ENCODE measurements at regions not wholly inside any gene's neighbourhood (a gene's known extent, or its start where the extent isn't known, plus 50 kb on each side); places are given as distances from the start of the nearest gene placed in this dataset.

- no peak overlapping the region for H3K4me3 Mint-ChIP-seq
- DNase-seq (no peak), ATAC-seq (no peak)
- no peaks in the 10 kb centered on the region for H3K9me3 Mint-ChIP-seq
- peaks cover 0 to 4% (median 0%) of the 10 kb centered on the region in 5 donors for H3K27me3 Mint-ChIP-seq
- H3K36me3 Mint-ChIP-seq = no peaks in the 10 kb centered on the region
- H3K4me1 Mint-ChIP-seq = no peaks in the 10 kb centered on the region
- H3K27ac Mint-ChIP-seq = no peak overlapping the region
- POLR2A ChIA-PET = no interaction called here
Measured at GRCh38 chr12:93040367-93040766, 111.3 kb upstream of the EEA1 start.

- peaks cover 0 to 4% (median 0%) of the 10 kb centered on the region in 5 donors for H3K27me3 Mint-ChIP-seq
- H3K9me3 Mint-ChIP-seq = no peaks in the 10 kb centered on the region
- DNase-seq (no peak), ATAC-seq (no peak)
- no peaks in the 10 kb centered on the region for H3K4me1 Mint-ChIP-seq
- POLR2A ChIA-PET = no interaction called here
- no peaks in the 10 kb centered on the region for H3K36me3 Mint-ChIP-seq
- H3K4me3 Mint-ChIP-seq = no peak overlapping the region
- H3K27ac Mint-ChIP-seq = no peak overlapping the region
Measured at GRCh38 chr12:93041416-93041815, 112.3 kb upstream of the EEA1 start.

GRCh38 chr12:93042283-93042682, 113.2 kb upstream of the EEA1 start:
- Mint-ChIP-seq H3K4me1 (no peaks in the 10 kb centered on the region), H3K27ac (no peak overlapping the region)
- POLR2A ChIA-PET = no interaction called here

DNA sequence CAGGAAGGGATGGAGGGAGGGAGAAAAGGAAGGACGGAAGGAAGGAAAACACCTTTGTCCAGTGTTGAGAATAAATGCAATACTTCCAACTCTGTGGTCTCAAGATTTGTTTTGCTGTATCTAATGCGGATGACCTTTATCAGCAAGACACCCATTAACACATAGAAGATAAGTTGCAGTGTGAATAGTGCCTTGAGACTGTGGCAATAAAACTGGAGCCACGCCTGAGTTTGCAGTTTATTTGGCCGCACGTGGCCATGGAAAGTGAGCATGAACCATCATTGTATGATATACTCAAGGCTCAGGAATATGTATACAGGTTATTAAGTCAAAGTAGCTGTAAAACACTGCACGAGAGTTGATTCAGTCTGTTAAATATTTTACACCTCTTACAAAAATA, 113.6 kb upstream of the EEA1 start:
- Mint-ChIP-seq H3K9me3 (peaks cover 0 to 2% (median 0%) of the 10 kb centered on the region in 9 donors), H3K27ac (no peak overlapping the region), H3K27me3 (peaks cover 0 to 4% (median 0%) of the 10 kb centered on the region in 5 donors), H3K4me3 (no peak overlapping the region), H3K36me3 (no peaks in the 10 kb centered on the region), H3K4me1 (no peaks in the 10 kb centered on the region)
- POLR2A ChIA-PET = no interaction called here
- ATAC-seq (no peak), DNase-seq (no peak)

More at GRCh38 chr12:93042283-93042682, 113.2 kb upstream of the EEA1 start:
- Mint-ChIP-seq H3K27me3 (peaks cover 0 to 4% (median 0%) of the 10 kb centered on the region in 5 donors), H3K9me3 (peaks cover 0 to 1% (median 0%) of the 10 kb centered on the region in 9 donors), H3K36me3 (no peaks in the 10 kb centered on the region), H3K4me3 (no peak overlapping the region)
- DNase-seq (no peak), ATAC-seq (no peak)

GRCh38 chr12:93043192-93043876, 114.2 kb upstream of the EEA1 start:
- H3K4me1 Mint-ChIP-seq = peaks cover 0 to 3% (median under 1%) of the 10 kb centered on the region in 4 donors
- ATAC-seq (no peak), DNase-seq (no peak)
- no peak overlapping the region for H3K27ac Mint-ChIP-seq
- POLR2A ChIA-PET = no interaction called here
- peaks cover 0 to 2% (median 0%) of the 10 kb centered on the region in 9 donors for H3K9me3 Mint-ChIP-seq
- no peak overlapping the region for H3K4me3 Mint-ChIP-seq
- H3K27me3 Mint-ChIP-seq = peaks cover 0 to 2% (median 0%) of the 10 kb centered on the region in 5 donors
- H3K36me3 Mint-ChIP-seq = no peaks in the 10 kb centered on the region

- Mint-ChIP-seq H3K9me3 (peaks cover 0 to 2% (median 0%) of the 10 kb centered on the region in 9 donors), H3K36me3 (no peaks in the 10 kb centered on the region), H3K4me1 (peaks cover 0 to 8% (median 3%) of the 10 kb centered on the region in 4 donors), H3K27ac (no peak overlapping the region), H3K27me3 (peaks cover 0 to 2% (median 0%) of the 10 kb centered on the region in 5 donors), H3K4me3 (no peak overlapping the region)
- ATAC-seq (no peak), DNase-seq (no peak)
- POLR2A ChIA-PET = no interaction called here
Measured at GRCh38 chr12:93043877-93044209, 114.7 kb upstream of the EEA1 start.

DNA sequence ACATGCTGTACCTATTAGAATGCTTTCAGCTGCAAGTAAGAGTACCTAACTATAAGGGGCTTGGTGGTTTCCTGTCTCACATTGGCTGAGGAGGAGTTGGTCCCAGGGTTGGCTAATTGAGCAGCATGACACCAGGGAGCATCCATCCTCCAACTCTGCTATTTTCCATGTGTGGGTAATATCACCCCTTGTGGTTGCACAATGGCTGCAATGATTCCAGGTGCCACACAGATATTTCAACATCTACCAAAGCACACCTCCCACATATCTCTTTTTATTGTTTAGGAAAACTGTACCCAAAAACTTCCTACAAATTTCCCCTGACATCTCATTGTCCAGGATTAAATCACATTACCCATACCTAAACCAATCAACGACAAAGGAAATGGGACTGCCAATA, 118.0 kb upstream of the EEA1 start:
- peaks cover 0 to 17% (median 11%) of the 10 kb centered on the region in 4 donors for H3K4me1 Mint-ChIP-seq
- no peak overlapping the region for H3K27ac Mint-ChIP-seq
- no peaks in the 10 kb centered on the region for H3K36me3 Mint-ChIP-seq
- peaks cover 0 to 2% (median 0%) of the 10 kb centered on the region in 9 donors for H3K9me3 Mint-ChIP-seq
- H3K27me3 Mint-ChIP-seq = no peaks in the 10 kb centered on the region
- DNase-seq = no peak
- H3K4me3 Mint-ChIP-seq = no peak overlapping the region
- POLR2A ChIA-PET = no interaction called here
- no peak for ATAC-seq

GRCh38 chr12:93048656-93049055, 119.6 kb upstream of the EEA1 start:
- Mint-ChIP-seq H3K4me1 (peaks cover 0 to 17% (median 11%) of the 10 kb centered on the region in 4 donors), H3K4me3 (no peak overlapping the region), H3K36me3 (no peaks in the 10 kb centered on the region), H3K27me3 (peaks cover 0 to 3% (median 0%) of the 10 kb centered on the region in 5 donors), H3K9me3 (peaks cover 0 to 2% (median 0%) of the 10 kb centered on the region in 9 donors), H3K27ac (no peak overlapping the region)
- ATAC-seq (no peak), DNase-seq (peak in 2 of 10 donors; percentile 10)
- POLR2A ChIA-PET = no interaction called here

GRCh38 chr12:93050026-93050747, 121.1 kb upstream of the EEA1 start:
- Mint-ChIP-seq H3K36me3 (no peaks in the 10 kb centered on the region), H3K4me1 (peaks cover 0 to 17% (median 11%) of the 10 kb centered on the region in 4 donors), H3K27ac (no peak overlapping the region), H3K9me3 (peaks cover 0 to 2% (median 0%) of the 10 kb centered on the region in 9 donors), H3K27me3 (peaks cover 0 to 8% (median 3%) of the 10 kb centered on the region in 5 donors), H3K4me3 (no peak overlapping the region)
- POLR2A ChIA-PET = no interaction called here
- DNase-seq = no peak
- no peak for ATAC-seq

- peaks cover 0 to 17% (median 11%) of the 10 kb centered on the region in 4 donors for H3K4me1 Mint-ChIP-seq
Measured at GRCh38 chr12:93050748-93051081, 121.6 kb upstream of the EEA1 start.

DNA sequence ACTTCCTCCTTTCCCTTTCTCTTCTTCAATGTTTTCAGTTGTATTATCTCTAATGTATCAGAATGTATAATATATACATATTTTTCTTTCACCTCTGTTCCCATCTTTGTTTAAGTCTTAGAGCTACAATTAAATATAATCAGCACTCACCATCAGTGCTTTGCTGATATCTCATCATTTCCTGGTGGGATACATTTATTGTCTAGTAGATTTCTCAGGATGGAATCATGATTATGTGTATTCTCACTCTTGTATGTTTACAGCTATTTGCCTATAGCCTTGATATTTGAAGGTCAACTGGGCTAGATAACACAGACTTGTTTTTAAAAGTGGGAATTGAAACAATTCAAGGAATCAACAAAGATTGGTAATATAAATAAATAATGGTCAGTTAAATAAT, 124.9 kb upstream of the EEA1 start:
- Mint-ChIP-seq H3K36me3 (no peaks in the 10 kb centered on the region), H3K9me3 (no peaks in the 10 kb centered on the region), H3K4me1 (peaks cover 0 to 9% (median 7%) of the 10 kb centered on the region in 4 donors), H3K27me3 (peaks cover 4 to 25% (median 13%) of the 10 kb centered on the region in 5 donors), H3K4me3 (no peak overlapping the region), H3K27ac (no peak overlapping the region)
- POLR2A ChIA-PET = no interaction called here
- ATAC-seq = no peak
- no peak for DNase-seq

More at GRCh38 chr12:93050748-93051081, 121.6 kb upstream of the EEA1 start:
- Mint-ChIP-seq H3K27ac (no peak overlapping the region), H3K4me3 (no peak overlapping the region), H3K36me3 (no peaks in the 10 kb centered on the region), H3K27me3 (peaks cover 0 to 8% (median 4%) of the 10 kb centered on the region in 5 donors), H3K9me3 (peaks cover 0 to 2% (median 0%) of the 10 kb centered on the region in 9 donors)
- ATAC-seq (no peak), DNase-seq (no peak)
- POLR2A ChIA-PET = no interaction called here

GRCh38 chr12:93055221-93055620, 126.1 kb upstream of the EEA1 start:
- H3K9me3 Mint-ChIP-seq = no peaks in the 10 kb centered on the region
- H3K4me1 Mint-ChIP-seq = peaks cover 0 to 4% (median 0%) of the 10 kb centered on the region in 4 donors
- ATAC-seq (no peak), DNase-seq (no peak)
- H3K36me3 Mint-ChIP-seq = no peaks in the 10 kb centered on the region
- H3K4me3 Mint-ChIP-seq = no peak overlapping the region
- POLR2A ChIA-PET = no interaction called here
- H3K27me3 Mint-ChIP-seq = peaks cover 4 to 25% (median 13%) of the 10 kb centered on the region in 5 donors
- no peak overlapping the region for H3K27ac Mint-ChIP-seq

- POLR2A ChIA-PET = no interaction called here
- H3K36me3 Mint-ChIP-seq = no peaks in the 10 kb centered on the region
- no peak overlapping the region for H3K4me3 Mint-ChIP-seq
- ATAC-seq (no peak), DNase-seq (no peak)
- peaks cover 0 to 9% (median 0%) of the 10 kb centered on the region in 4 donors for H3K4me1 Mint-ChIP-seq
- no peak overlapping the region for H3K27ac Mint-ChIP-seq
- no peaks in the 10 kb centered on the region for H3K9me3 Mint-ChIP-seq
- H3K27me3 Mint-ChIP-seq = peaks cover 4 to 25% (median 13%) of the 10 kb centered on the region in 5 donors
Measured at GRCh38 chr12:93056971-93057535, 128.0 kb upstream of the EEA1 start.
